ENCODE measurements at regions not wholly inside any gene's neighbourhood (a gene's known extent, or its start where the extent isn't known, plus 50 kb on each side); places are given as distances from the start of the nearest gene placed in this dataset.

GRCh38 chr19:30209617-30210600 lies 162.3 kb upstream of the ZNF536 start (continued):
- TF ChIP-seq GLIS1 (tag by site-specific recombination; IDR thresholded peaks at IDR 0.05) (peak; percentile 20; the same call in 1 of the 2 replicates), GLIS2 (tag by site-specific recombination; IDR thresholded peaks at IDR 0.05) (peak; percentile 43; the same call in 1 of the 2 replicates), ZNF157 (tag by site-specific recombination; IDR thresholded peaks at IDR 0.05) (no peak), ZNF404 (tag by site-specific recombination; IDR thresholded peaks at IDR 0.05) (no peak), ZNF19 (tag by site-specific recombination; IDR thresholded peaks at IDR 0.05; ENCODE audit: low read depth) (no peak), ZBTB6 (tag by site-specific recombination; IDR thresholded peaks at IDR 0.05) (no peak)
- TF ChIP-seq, protein P1, sequence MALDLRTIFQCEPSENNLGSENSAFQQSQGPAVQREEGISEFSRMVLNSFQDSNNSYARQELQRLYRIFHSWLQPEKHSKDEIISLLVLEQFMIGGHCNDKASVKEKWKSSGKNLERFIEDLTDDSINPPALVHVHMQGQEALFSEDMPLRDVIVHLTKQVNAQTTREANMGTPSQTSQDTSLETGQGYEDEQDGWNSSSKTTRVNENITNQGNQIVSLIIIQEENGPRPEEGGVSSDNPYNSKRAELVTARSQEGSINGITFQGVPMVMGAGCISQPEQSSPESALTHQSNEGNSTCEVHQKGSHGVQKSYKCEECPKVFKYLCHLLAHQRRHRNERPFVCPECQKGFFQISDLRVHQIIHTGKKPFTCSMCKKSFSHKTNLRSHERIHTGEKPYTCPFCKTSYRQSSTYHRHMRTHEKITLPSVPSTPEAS (tag by site-specific recombination; IDR thresholded peaks at IDR 0.05): no peak

GRCh38 chr19:30212574-30212973 lies 159.6 kb upstream of the ZNF536 start:
- no peak for TF ChIP-seq ZNF140 (tag by site-specific recombination; IDR thresholded peaks at IDR 0.05)
- TF ChIP-seq HOXD13 (CRISPR knock-in tag; IDR thresholded peaks at IDR 0.05; ENCODE audit: borderline replicate concordance): no peak
- TF ChIP-seq ZNF544 (tag by site-specific recombination; IDR thresholded peaks at IDR 0.05): no peak
- no peak for TF ChIP-seq ZNF501 (tag by site-specific recombination; IDR thresholded peaks at IDR 0.05)
- TF ChIP-seq ZNF292 (tag by site-specific recombination; IDR thresholded peaks at IDR 0.05; ENCODE audit: borderline replicate concordance, low read depth): no peak
- no peak for TF ChIP-seq ZNF707 (tag by site-specific recombination; IDR thresholded peaks at IDR 0.05)
- no peaks in the 10 kb centered on the region for H3K36me3 ChIP-seq (ENCODE audit: control insufficient read depth in 2 of 2, insufficient read depth in 1 of 2, low read length in 2 of 2)
- no peaks in the 10 kb centered on the region for H3K9me3 ChIP-seq (ENCODE audit: control insufficient read depth, insufficient read depth, low read depth, low read length)
- H3K4me1 ChIP-seq (ENCODE audit: control insufficient read depth, insufficient read depth, low read length): no peaks in the 10 kb centered on the region
- no peak overlapping the region for H3K4me3 ChIP-seq (ENCODE audit: low read depth, low read length)
- no peak overlapping the region for H3K27ac ChIP-seq (ENCODE audit: extremely low read depth, low read depth, low read length)
- ChIA-PET CTCF (interaction anchor here (0.8 kb wide), 1 partner anchor 18 kb away, joined by 3 read pairs; no protein-coding TSS in a partner anchor), POLR2A (no interaction called here)

DNA sequence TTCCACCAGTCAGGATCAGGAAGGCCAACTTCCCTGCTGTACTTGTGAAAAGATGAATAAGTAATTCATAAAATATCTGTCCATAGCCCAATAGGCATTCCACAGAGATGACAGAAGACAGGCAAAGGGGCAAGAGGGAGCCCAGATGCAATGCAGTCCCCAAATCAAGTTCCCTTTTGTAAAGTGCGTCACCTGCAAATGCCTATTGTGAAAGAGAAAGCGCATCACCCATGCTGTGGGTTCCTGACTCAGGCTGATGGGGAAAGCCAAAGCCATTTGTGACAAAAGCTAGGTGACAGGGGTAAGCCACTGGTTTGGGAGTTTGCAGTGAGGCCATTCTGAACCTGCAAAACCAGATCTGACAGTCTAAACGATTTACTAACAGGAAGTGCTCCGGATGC lies 157.5 kb upstream of the ZNF536 start:
- ChIA-PET CTCF (interaction anchor here (0.9 to 1.5 kb wide), 5 partner anchors 8 to 452 kb away, joined by 3 to 4 read pairs (median 4); no protein-coding TSS in a partner anchor), POLR2A (interaction anchor here (0.6 kb wide), 1 partner anchor 11 kb away, joined by 4 read pairs; no protein-coding TSS in a partner anchor)
- Histone ChIP-seq H3K4me1 (ENCODE audit: control insufficient read depth, insufficient read depth, low read length) (no peaks in the 10 kb centered on the region), H3K36me3 (ENCODE audit: control insufficient read depth in 2 of 2, insufficient read depth in 1 of 2, low read length in 2 of 2) (no peaks in the 10 kb centered on the region), H3K9me3 (ENCODE audit: control insufficient read depth, insufficient read depth, low read depth, low read length) (no peaks in the 10 kb centered on the region), H3K4me3 (ENCODE audit: low read depth, low read length) (no peak overlapping the region), H3K27ac (ENCODE audit: extremely low read depth, low read depth, low read length) (no peak overlapping the region)
- TF ChIP-seq ZNF2 (tag by site-specific recombination; IDR thresholded peaks at IDR 0.05) (no peak), ZNF473 (tag by site-specific recombination; IDR thresholded peaks at IDR 0.05) (no peak), ZFP69B (tag by site-specific recombination; IDR thresholded peaks at IDR 0.05) (no peak), PRDM4 (tag by site-specific recombination; IDR thresholded peaks at IDR 0.05) (no peak), ZNF19 (tag by site-specific recombination; IDR thresholded peaks at IDR 0.05; ENCODE audit: low read depth) (no peak), ZNF600 (tag by site-specific recombination; IDR thresholded peaks at IDR 0.05) (peak; percentile 87), ZBTB17 (tag by site-specific recombination; IDR thresholded peaks at IDR 0.05) (peak; percentile 75), ZNF660 (tag by site-specific recombination; IDR thresholded peaks at IDR 0.05) (no peak)
- TF ChIP-seq, protein P2, sequence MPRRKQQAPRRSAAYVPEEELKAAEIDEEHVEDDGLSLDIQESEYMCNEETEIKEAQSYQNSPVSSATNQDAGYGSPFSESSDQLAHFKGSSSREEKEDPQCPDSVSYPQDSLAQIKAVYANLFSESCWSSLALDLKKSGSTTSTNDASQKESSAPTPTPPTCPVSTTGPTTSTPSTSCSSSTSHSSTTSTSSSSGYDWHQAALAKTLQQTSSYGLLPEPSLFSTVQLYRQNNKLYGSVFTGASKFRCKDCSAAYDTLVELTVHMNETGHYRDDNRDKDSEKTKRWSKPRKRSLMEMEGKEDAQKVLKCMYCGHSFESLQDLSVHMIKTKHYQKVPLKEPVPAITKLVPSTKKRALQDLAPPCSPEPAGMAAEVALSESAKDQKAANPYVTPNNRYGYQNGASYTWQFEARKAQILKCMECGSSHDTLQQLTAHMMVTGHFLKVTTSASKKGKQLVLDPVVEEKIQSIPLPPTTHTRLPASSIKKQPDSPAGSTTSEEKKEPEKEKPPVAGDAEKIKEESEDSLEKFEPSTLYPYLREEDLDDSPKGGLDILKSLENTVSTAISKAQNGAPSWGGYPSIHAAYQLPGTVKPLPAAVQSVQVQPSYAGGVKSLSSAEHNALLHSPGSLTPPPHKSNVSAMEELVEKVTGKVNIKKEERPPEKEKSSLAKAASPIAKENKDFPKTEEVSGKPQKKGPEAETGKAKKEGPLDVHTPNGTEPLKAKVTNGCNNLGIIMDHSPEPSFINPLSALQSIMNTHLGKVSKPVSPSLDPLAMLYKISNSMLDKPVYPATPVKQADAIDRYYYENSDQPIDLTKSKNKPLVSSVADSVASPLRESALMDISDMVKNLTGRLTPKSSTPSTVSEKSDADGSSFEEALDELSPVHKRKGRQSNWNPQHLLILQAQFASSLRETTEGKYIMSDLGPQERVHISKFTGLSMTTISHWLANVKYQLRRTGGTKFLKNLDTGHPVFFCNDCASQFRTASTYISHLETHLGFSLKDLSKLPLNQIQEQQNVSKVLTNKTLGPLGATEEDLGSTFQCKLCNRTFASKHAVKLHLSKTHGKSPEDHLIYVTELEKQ (tag by site-specific recombination; IDR thresholded peaks at IDR 0.05; ENCODE audit: borderline replicate concordance): no peak
